ENCODE measurements at regions not wholly inside any gene's neighbourhood (a gene's known extent, or its start where the extent isn't known, plus 50 kb on each side); places are given as distances from the start of the nearest gene placed in this dataset.

DNA sequence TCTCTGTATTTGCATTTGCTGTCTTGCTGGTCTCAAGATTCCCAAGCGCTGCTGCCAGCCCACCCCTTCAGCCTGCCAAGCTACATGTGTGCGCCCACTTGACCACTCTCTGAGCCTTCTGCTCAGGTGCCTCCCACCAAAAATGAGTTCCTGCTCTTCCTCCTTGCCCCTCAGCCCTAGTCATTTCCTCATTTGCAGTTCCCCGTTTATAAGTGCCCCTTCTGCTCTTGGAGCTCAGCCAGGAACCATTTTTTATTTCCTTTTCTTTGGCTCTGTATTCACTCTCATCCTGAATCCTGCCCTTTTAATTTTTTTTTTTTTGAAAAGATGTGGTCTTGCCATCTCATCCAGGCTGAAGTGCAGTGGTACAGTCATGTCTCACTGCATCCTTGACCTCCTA is 406.0 kb upstream of the AMELY start:
- no peaks in the 10 kb centered on the region for H3K27me3 ChIP-seq (ENCODE audit: insufficient read depth, low read depth, low read length)
- H2AFZ ChIP-seq (ENCODE audit: low read depth, low read length): no peak overlapping the region
- no peaks in the 10 kb centered on the region for H3K9me2 ChIP-seq (ENCODE audit: insufficient read depth, low read length)
- H3K36me3 ChIP-seq (ENCODE audit: insufficient read depth, low read length): no peaks in the 10 kb centered on the region
- H3K27ac ChIP-seq (ENCODE audit: low read length): no peak overlapping the region
- no peaks in the 10 kb centered on the region for H3F3A ChIP-seq (ENCODE audit: insufficient read depth, low read length, poor library complexity, severe bottlenecking)
- no peaks in the 10 kb centered on the region for H4K20me1 ChIP-seq (ENCODE audit: insufficient read depth)
- H3K9me3 ChIP-seq (ENCODE audit: low read length): no peaks in the 10 kb centered on the region
- H3K9ac ChIP-seq (ENCODE audit: low read length): no peak overlapping the region
- no peak overlapping the region for H3K4me3 ChIP-seq (ENCODE audit: low read length)
- no peaks in the 10 kb centered on the region for H3K79me2 ChIP-seq (replicated peaks; ENCODE audit: insufficient read depth, low read length)
- no peak for TF ChIP-seq MXI1 (conservative IDR thresholded peaks at IDR 0.05; ENCODE audit: poor library complexity, severe bottlenecking)
- no peak for TF ChIP-seq EP300 (conservative IDR thresholded peaks at IDR 0.05; ENCODE audit: poor library complexity, severe bottlenecking)
- TF ChIP-seq RAD21 (conservative IDR thresholded peaks at IDR 0.05): no peak
- TF ChIP-seq, protein P1, sequence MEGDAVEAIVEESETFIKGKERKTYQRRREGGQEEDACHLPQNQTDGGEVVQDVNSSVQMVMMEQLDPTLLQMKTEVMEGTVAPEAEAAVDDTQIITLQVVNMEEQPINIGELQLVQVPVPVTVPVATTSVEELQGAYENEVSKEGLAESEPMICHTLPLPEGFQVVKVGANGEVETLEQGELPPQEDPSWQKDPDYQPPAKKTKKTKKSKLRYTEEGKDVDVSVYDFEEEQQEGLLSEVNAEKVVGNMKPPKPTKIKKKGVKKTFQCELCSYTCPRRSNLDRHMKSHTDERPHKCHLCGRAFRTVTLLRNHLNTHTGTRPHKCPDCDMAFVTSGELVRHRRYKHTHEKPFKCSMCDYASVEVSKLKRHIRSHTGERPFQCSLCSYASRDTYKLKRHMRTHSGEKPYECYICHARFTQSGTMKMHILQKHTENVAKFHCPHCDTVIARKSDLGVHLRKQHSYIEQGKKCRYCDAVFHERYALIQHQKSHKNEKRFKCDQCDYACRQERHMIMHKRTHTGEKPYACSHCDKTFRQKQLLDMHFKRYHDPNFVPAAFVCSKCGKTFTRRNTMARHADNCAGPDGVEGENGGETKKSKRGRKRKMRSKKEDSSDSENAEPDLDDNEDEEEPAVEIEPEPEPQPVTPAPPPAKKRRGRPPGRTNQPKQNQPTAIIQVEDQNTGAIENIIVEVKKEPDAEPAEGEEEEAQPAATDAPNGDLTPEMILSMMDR (IDR thresholded peaks at IDR 0.05; ENCODE audit: poor library complexity, severe bottlenecking): no peak
- TF ChIP-seq POLR2AphosphoS5 (IDR thresholded peaks at IDR 0.05): no peak
- TF ChIP-seq, protein P2, sequence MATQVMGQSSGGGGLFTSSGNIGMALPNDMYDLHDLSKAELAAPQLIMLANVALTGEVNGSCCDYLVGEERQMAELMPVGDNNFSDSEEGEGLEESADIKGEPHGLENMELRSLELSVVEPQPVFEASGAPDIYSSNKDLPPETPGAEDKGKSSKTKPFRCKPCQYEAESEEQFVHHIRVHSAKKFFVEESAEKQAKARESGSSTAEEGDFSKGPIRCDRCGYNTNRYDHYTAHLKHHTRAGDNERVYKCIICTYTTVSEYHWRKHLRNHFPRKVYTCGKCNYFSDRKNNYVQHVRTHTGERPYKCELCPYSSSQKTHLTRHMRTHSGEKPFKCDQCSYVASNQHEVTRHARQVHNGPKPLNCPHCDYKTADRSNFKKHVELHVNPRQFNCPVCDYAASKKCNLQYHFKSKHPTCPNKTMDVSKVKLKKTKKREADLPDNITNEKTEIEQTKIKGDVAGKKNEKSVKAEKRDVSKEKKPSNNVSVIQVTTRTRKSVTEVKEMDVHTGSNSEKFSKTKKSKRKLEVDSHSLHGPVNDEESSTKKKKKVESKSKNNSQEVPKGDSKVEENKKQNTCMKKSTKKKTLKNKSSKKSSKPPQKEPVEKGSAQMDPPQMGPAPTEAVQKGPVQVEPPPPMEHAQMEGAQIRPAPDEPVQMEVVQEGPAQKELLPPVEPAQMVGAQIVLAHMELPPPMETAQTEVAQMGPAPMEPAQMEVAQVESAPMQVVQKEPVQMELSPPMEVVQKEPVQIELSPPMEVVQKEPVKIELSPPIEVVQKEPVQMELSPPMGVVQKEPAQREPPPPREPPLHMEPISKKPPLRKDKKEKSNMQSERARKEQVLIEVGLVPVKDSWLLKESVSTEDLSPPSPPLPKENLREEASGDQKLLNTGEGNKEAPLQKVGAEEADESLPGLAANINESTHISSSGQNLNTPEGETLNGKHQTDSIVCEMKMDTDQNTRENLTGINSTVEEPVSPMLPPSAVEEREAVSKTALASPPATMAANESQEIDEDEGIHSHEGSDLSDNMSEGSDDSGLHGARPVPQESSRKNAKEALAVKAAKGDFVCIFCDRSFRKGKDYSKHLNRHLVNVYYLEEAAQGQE (IDR thresholded peaks at IDR 0.05; ENCODE audit: borderline replicate concordance): no peak
- TF ChIP-seq TAF1 (IDR thresholded peaks at IDR 0.05; ENCODE audit: low read depth): no peak
- no peak for TF ChIP-seq SMC3 (conservative IDR thresholded peaks at IDR 0.05; ENCODE audit: poor library complexity)
- no peak for TF ChIP-seq EZH2 (IDR thresholded peaks at IDR 0.05; ENCODE audit: borderline replicate concordance, insufficient read depth, low read length, poor library complexity, severe bottlenecking)
- no peak overlapping the region for H3K4me2 ChIP-seq (ENCODE audit: low read length)

DNA sequence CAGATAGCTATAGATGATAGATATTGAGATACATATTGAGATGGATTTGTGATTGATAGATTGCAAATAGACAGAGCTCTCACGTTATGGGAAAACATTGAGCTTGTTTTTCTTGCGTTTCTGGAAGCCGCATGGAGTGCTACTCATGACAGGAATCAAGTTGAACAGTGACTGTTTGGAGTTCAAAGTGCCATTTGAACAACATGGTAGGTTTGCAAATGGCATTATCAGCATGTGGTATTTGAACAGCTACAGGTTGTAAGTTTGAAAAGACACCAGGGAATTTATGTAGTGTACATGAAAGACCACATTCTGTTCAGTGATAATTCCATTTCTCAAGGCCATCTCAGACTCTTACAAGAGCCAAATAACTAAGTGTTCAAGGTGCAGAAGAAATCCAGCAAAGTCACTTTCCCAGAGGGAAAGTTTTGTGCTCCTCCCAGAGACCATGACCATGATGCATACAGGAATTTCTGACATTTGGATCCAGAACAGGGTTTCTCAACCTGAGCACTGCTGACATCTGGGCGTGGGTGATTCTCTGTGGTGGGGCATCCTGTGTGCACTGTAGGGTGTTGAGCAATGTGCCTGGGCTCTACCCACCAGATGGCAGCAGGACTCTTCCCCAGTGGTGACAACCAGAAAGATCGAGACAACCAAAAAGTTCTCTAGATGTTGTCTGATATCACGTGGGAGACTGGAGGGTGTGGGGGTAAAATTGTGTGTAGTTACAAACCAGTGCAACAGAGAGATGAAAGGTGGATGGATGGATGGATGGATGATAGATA is 399.1 kb upstream of the AMELY start:
- Histone ChIP-seq H2AFZ (ENCODE audit: low read depth, low read length) (no peak overlapping the region), H3K27me3 (ENCODE audit: insufficient read depth, low read depth, low read length) (no peaks in the 10 kb centered on the region), H3K9ac (ENCODE audit: low read length) (no peak overlapping the region), H3K4me2 (ENCODE audit: low read length) (no peak overlapping the region), H3K27ac (ENCODE audit: low read length) (no peak overlapping the region), H3K36me3 (ENCODE audit: insufficient read depth, low read length) (no peaks in the 10 kb centered on the region), H4K20me1 (ENCODE audit: insufficient read depth) (no peaks in the 10 kb centered on the region), H3K9me3 (ENCODE audit: low read length) (no peaks in the 10 kb centered on the region), H3K4me3 (ENCODE audit: low read length) (no peak overlapping the region), H3K79me2 (replicated peaks; ENCODE audit: insufficient read depth, low read length) (no peaks in the 10 kb centered on the region), H3F3A (ENCODE audit: insufficient read depth, low read length, poor library complexity, severe bottlenecking) (no peaks in the 10 kb centered on the region), H3K9me2 (ENCODE audit: insufficient read depth, low read length) (no peaks in the 10 kb centered on the region)
- TF ChIP-seq POLR2AphosphoS5 (IDR thresholded peaks at IDR 0.05) (no peak), RAD21 (conservative IDR thresholded peaks at IDR 0.05) (no peak), SMC3 (conservative IDR thresholded peaks at IDR 0.05; ENCODE audit: poor library complexity) (no peak), MXI1 (conservative IDR thresholded peaks at IDR 0.05; ENCODE audit: poor library complexity, severe bottlenecking) (no peak)
- TF ChIP-seq, protein P2 (IDR thresholded peaks at IDR 0.05; ENCODE audit: borderline replicate concordance): no peak
- TF ChIP-seq, protein P1 (IDR thresholded peaks at IDR 0.05; ENCODE audit: poor library complexity, severe bottlenecking): no peak
